GM12865 (cell line): ENCODE measurements at regions not wholly inside any gene's neighbourhood (a gene's known extent, or its start where the extent isn't known, plus 50 kb on each side); places are given as distances from the start of the nearest gene placed in this dataset.

Source experiments
- DNase-seq: peaks from one replicate; pipeline ENCODE4 v3.0.0; 2010; ENCODE audit warnings: low read depth
- H3K4me3 ChIP-seq: 2 replicates; pipeline ENCODE4 v1.5.1; 2011; ENCODE audit warnings: mild to moderate bottlenecking, low read depth, low read length, control low read depth
- CTCF ChIP-seq: IDR thresholded peaks from 2 replicates; pipeline ENCODE4 v1.5.1; 2011; ENCODE audit warnings: low read length, control low read depth, low read depth, inconsistent platforms; ENCODE audit not compliant: insufficient read depth; ENCODE audit errors: missing control alignments

DNA sequence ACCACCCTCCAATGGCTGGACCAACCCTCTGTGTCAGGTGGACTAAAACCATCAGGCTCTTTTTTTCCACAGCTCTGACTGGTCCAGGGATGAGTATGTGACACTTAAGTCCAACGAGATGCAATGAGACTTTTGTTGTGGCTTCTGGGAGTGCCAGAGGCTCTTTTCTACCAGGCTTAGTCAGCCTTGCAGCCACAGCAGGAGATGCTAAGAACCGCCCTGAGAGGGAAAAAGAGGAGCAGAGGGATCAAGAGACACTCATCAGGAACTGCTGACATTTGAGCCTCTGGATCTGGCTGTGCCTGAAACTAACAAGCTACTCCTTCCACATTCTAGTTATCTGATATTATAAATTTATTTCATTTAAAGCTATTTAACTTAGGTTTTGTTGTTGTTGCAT lies 270.9 kb upstream of the SULF2 start:
- no peak overlapping the region for H3K4me3 ChIP-seq
- TF ChIP-seq CTCF, result no peak
- DNase-seq, result no peak

GRCh38 chr20:48054051-48054450 lies 268.8 kb upstream of the SULF2 start:
- H3K4me3 ChIP-seq, result no peak overlapping the region
- DNase-seq, result no peak
- TF ChIP-seq CTCF, result no peak

GRCh38 chr20:48052475-48052835 lies 267.2 kb upstream of the SULF2 start:
- DNase-seq, result no peak
- H3K4me3 ChIP-seq, result no peak overlapping the region
- no peak for TF ChIP-seq CTCF

- no peak overlapping the region for H3K4me3 ChIP-seq
- no peak for TF ChIP-seq CTCF
- no peak for DNase-seq
Measured at GRCh38 chr20:48051794-48052474, 266.7 kb upstream of the SULF2 start.

DNA sequence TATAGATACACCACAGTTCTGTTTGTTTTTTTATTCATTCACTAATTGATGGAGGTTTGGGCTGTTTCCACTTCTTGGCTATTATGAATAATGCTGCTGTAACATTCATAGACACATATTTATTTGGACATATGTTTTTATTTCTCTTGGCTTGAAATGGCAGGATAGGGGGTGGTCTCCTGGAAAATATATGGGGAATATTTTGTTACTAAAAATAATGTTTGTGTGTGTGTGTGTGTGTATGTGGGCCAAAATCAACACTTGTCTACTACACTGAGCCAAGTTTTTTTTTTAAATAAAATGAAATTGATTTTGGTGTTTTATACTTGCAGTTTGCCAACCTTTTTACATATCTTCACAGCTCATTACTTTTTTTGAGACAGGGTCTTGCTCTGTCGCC lies 264.4 kb upstream of the SULF2 start:
- no peak for TF ChIP-seq CTCF
- DNase-seq, result no peak
- no peak overlapping the region for H3K4me3 ChIP-seq

GRCh38 chr20:48049171-48049570 lies 263.9 kb upstream of the SULF2 start:
- DNase-seq, result no peak
- no peak for TF ChIP-seq CTCF
- no peak overlapping the region for H3K4me3 ChIP-seq

DNA sequence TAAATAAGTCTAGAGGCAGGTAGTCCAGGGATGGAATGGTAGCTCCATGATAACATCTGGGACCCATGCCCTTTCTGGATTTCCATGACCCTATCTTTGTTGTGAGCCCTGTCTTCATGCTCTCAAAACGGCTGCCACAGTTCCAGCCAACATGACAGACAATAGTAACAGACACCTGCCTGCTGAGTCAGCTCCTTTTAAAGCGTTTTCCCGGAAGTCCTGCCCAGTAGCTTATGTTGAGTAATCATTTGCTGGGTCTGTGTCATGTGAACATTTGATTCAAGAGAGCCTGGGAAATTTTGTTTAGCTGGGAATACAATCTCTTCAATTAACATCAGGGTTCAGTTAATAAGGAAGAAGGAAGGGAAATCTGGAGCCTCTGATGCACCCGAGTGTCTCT lies 262.2 kb upstream of the SULF2 start:
- TF ChIP-seq CTCF, result no peak
- H3K4me3 ChIP-seq, result no peak overlapping the region
- DNase-seq, result no peak
